NCI-H460 (cell line): ENCODE measurements at regions not wholly inside any gene's neighbourhood (a gene's known extent, or its start where the extent isn't known, plus 50 kb on each side); places are given as distances from the start of the nearest gene placed in this dataset.

ENCODE experiments used
- DNase-seq: peaks from one replicate; pipeline ENCODE4 v3.0.0-alpha.2; 2016; ENCODE audit warnings: low read depth; ENCODE audit errors: extremely low read depth

- no peak for DNase-seq
Measured at GRCh38 chr16:80144191-80144590, 396.6 kb upstream of the DYNLRB2 start.

- no peak for DNase-seq
Measured at GRCh38 chr16:80142940-80143339, 397.9 kb upstream of the DYNLRB2 start.

- DNase-seq = no peak
Measured at GRCh38 chr16:80142281-80142680, 398.5 kb upstream of the DYNLRB2 start.

GRCh38 chr16:80129791-80130190 lies 411.0 kb upstream of the DYNLRB2 start:
- no peak for DNase-seq

GRCh38 chr16:80125677-80126076 lies 415.1 kb upstream of the DYNLRB2 start:
- no peak for DNase-seq

GRCh38 chr16:80123189-80123588 lies 417.6 kb upstream of the DYNLRB2 start:
- DNase-seq = no peak

GRCh38 chr16:80122115-80122514 lies 418.7 kb upstream of the DYNLRB2 start:
- no peak for DNase-seq

- no peak for DNase-seq
Measured at GRCh38 chr16:80121522-80121909, 419.3 kb upstream of the DYNLRB2 start.

- DNase-seq = no peak
Measured at GRCh38 chr16:80120899-80121521, 419.8 kb upstream of the DYNLRB2 start.

- DNase-seq = no peak
Measured at GRCh38 chr16:80117556-80118130, 423.1 kb upstream of the DYNLRB2 start.

- DNase-seq = no peak
Measured at GRCh38 chr16:80116711-80117110, 424.1 kb upstream of the DYNLRB2 start.

GRCh38 chr16:80114699-80115098 lies 426.1 kb upstream of the DYNLRB2 start:
- DNase-seq = no peak

GRCh38 chr16:80113873-80114574 lies 426.8 kb upstream of the DYNLRB2 start:
- DNase-seq = no peak

GRCh38 chr16:80109581-80109980 lies 431.2 kb upstream of the DYNLRB2 start:
- no peak for DNase-seq

- no peak for DNase-seq
Measured at GRCh38 chr16:80107900-80108299, 432.9 kb upstream of the DYNLRB2 start.

- DNase-seq = no peak
Measured at GRCh38 chr16:80105751-80106150, 435.0 kb upstream of the DYNLRB2 start.

- no peak for DNase-seq
Measured at GRCh38 chr16:80105160-80105559, 435.6 kb upstream of the DYNLRB2 start.

GRCh38 chr16:80104401-80104800 lies 436.4 kb upstream of the DYNLRB2 start:
- DNase-seq = no peak

- DNase-seq = no peak
Measured at GRCh38 chr16:80103463-80103862, 437.3 kb upstream of the DYNLRB2 start.

- no peak for DNase-seq
Measured at GRCh38 chr16:80100846-80101451, 439.8 kb upstream of the DYNLRB2 start.

- DNase-seq = no peak
Measured at GRCh38 chr16:80100186-80100585, 440.6 kb upstream of the DYNLRB2 start.

GRCh38 chr16:80097098-80097497 lies 443.7 kb upstream of the DYNLRB2 start:
- DNase-seq = no peak
